ENCODE measurements at regions not wholly inside any gene's neighbourhood (a gene's known extent, or its start where the extent isn't known, plus 50 kb on each side); places are given as distances from the start of the nearest gene placed in this dataset.

DNA sequence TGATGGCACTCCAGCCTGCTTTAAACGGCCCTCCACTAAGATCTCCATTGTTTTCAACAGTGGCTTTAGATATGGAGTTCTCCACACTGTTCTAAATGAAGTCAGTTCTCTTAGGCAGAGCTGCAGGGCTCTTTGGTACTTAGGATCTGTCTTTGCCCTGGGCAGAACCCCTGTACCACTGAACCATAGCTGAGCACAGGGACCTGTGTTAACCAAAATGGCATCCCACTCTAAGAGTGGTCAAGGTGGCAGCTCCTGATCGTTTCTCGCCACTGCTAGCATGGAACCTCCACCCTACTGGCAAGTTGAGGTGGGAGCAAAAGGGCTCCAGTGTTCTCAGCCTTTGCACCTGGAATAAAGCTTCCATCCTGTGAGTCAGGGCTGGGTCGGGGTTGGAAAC is 186.7 kb downstream of the TM2D1 start:
- CTCF ChIA-PET (ENCODE audit: partially characterized antibody), result interaction anchor here (1.0 to 1.4 kb wide), 3 partner anchors 9 to 101 kb away, joined by 3 to 7 read pairs (median 5); no protein-coding TSS in a partner anchor
- no peaks in the 10 kb centered on the region for H3K79me2 ChIP-seq (ENCODE audit: control insufficient read depth in 1 of 2, insufficient read depth in 2 of 2, low read length in 2 of 2)
- no peak overlapping the region for H3K9ac ChIP-seq (replicated peaks in 1 of 4; ENCODE audit: extremely low read depth in 1 of 4, low read depth in 3 of 4, low read length in 3 of 4)

More for the DNA sequence above, 186.7 kb downstream of the TM2D1 start:
- no peak for DNase-seq (ENCODE audit: low read depth in 1 of 2, low spot score in 2 of 2)
- no peak for FAIRE-seq
- Histone ChIP-seq H3K9me3 (ENCODE audit: insufficient read depth in 2 of 2, low read depth in 1 of 2, low read length in 1 of 2) (no peaks in the 10 kb centered on the region), H3K18ac (ENCODE audit: extremely low read depth, low read length) (no peak overlapping the region), H2BK15ac (ENCODE audit: low read length) (no peak overlapping the region), H3K14ac (ENCODE audit: insufficient read length) (no peak overlapping the region), H3K4ac (replicated peaks; ENCODE audit: insufficient read length, low read depth, low read length) (no peak overlapping the region), H3K56ac (replicated peaks; ENCODE audit: insufficient read length, low read depth, low read length) (no peak overlapping the region), H3K27me3 (replicated peaks in 1 of 4; ENCODE audit: control insufficient read depth in 3 of 4, extremely low read depth in 1 of 4, insufficient read depth in 3 of 4, low read length in 3 of 4) (no peaks in the 10 kb centered on the region), H2AFZ (ENCODE audit: low read length) (no peak overlapping the region; the same call in 1 of the 2 replicates), H3K36me3 (ENCODE audit: control insufficient read depth in 2 of 4, insufficient read depth in 4 of 4, low read length in 3 of 4) (no peaks in the 10 kb centered on the region), H3K23ac (ENCODE audit: insufficient read length) (no peak overlapping the region), H3K4me2 (ENCODE audit: insufficient read depth in 1 of 2, low read depth in 2 of 2, low read length in 2 of 2) (no peak overlapping the region), H4K20me1 (replicated peaks in 1 of 2; ENCODE audit: control insufficient read depth in 1 of 2, insufficient read depth in 2 of 2, low read length in 2 of 2) (no peaks in the 10 kb centered on the region), H3K4me1 (replicated peaks in 1 of 4; ENCODE audit: control insufficient read depth in 3 of 4, insufficient read depth in 4 of 4, low read length in 3 of 4) (peaks cover 0 to 5% (median 3%) of the 10 kb centered on the region in 4 experiments; a peak in 2 of 7 replicates), H4K5ac (ENCODE audit: insufficient read length, low read depth, low read length) (no peak overlapping the region), H3K23me2 (ENCODE audit: low read depth, low read length) (no peaks in the 10 kb centered on the region), H2AK5ac (ENCODE audit: low read depth, low read length) (no peak overlapping the region), H3K79me1 (ENCODE audit: low read depth, low read length) (no peaks in the 10 kb centered on the region), H3K27ac (ENCODE audit: low read depth, low read length) (no peak overlapping the region), H3K4me3 (ENCODE audit: extremely low read depth in 1 of 4, insufficient read depth in 2 of 4, low read depth in 3 of 4, low read length in 4 of 4) (no peak overlapping the region), H2BK20ac (ENCODE audit: low read length) (no peak overlapping the region), H2BK120ac (replicated peaks; ENCODE audit: low read depth, low read length) (no peak overlapping the region), H4K8ac (ENCODE audit: extremely low read depth, insufficient read depth, low read length) (no peak overlapping the region), H2BK12ac (ENCODE audit: low read depth, low read length) (no peak overlapping the region), H2BK5ac (ENCODE audit: low read depth, low read length) (no peak overlapping the region), H4K91ac (replicated peaks; ENCODE audit: insufficient read length, low read length) (no peak overlapping the region)
- TF ChIP-seq SP2 (IDR thresholded peaks at IDR 0.05; ENCODE audit: low read length), result no peak
- TF ChIP-seq, protein P1, sequence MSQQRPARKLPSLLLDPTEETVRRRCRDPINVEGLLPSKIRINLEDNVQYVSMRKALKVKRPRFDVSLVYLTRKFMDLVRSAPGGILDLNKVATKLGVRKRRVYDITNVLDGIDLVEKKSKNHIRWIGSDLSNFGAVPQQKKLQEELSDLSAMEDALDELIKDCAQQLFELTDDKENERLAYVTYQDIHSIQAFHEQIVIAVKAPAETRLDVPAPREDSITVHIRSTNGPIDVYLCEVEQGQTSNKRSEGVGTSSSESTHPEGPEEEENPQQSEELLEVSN (IDR thresholded peaks at IDR 0.05), result no peak
- no peak for TF ChIP-seq TEAD4 (IDR thresholded peaks at IDR 0.05; ENCODE audit: low read depth, low read length)
- 93% methylated on average over 4 of the region's 4 CpGs; no CpG with 5 or more reads in 1 of the 2 experiments for WGBS, 2 experiments (ENCODE audit: extremely low coverage in 1 of 2, insufficient coverage in 1 of 2, insufficient read length in 1 of 2, insufficient replicate concordance in 2 of 2, low coverage in 1 of 2, low lambda C conversion rate in 2 of 2, missing lambda C conversion rate in 1 of 2)
- POLR2A ChIA-PET (ENCODE audit: partially characterized antibody), result interaction anchor here (1.2 kb wide), 1 partner anchor 11 kb away, joined by 4 read pairs; no protein-coding TSS in a partner anchor
